Iris pigment epithelial cell (primary cell): ENCODE measurements at regions not wholly inside any gene's neighbourhood (a gene's known extent, or its start where the extent isn't known, plus 50 kb on each side); places are given as distances from the start of the nearest gene placed in this dataset.

Experiments
- DNase-seq: peaks from one replicate; pipeline ENCODE4 v3.0.0-alpha.2; 2011; ENCODE audit warnings: low read depth

DNA sequence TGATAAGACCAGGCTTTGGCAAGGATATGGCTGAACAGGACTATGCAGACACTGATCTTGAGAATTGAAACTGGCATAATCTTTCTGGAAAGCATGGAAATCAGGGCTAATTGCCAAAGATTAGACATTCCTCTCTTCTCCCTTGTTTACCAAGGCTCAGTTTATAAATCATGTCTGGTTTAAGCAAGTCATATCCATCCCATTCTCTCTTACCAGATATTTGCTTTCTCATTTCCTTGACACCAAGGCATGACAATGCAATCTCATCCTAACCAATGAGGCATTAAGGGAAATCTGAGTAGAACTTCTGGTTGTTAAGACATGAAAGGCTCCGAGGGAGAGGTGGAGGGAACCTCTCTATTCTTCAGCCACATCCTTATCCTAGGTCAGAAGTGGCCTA is 110.3 kb upstream of the CEP85L start:
- no peak for DNase-seq

- no peak for DNase-seq
Observed at GRCh38 chr6:118758946-118759345, 107.6 kb upstream of the CEP85L start.

- no peak for DNase-seq
Observed at GRCh38 chr6:118755941-118756646, 104.7 kb upstream of the CEP85L start.

- no peak for DNase-seq
Observed at GRCh38 chr6:118752803-118753202, 101.4 kb upstream of the CEP85L start.

DNA sequence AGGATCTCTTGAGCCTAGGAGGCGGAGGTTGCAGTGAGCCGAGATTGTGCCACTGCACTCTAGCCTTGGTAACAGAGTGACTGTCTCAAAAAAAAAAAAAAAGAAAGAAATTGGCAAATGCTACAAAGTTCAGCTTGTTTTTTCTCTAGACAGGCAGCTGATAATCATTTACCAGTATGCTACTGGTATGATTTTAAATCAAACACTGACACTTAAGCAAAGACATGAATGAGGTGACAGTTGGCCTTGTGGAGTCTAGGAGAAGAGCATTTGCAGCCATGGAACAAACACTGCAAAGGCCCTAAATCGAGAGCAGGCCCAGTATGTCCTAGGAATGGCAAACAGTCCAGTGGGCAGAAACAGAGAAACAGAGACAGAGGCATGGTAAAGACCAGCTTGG is 99.7 kb upstream of the CEP85L start:
- DNase-seq: no peak

GRCh38 chr6:118750143-118750542 is 98.8 kb upstream of the CEP85L start:
- peak; percentile 58 for DNase-seq

- DNase-seq: peak; percentile 31
Observed at GRCh38 chr6:118748311-118749062, 97.1 kb upstream of the CEP85L start.

DNA sequence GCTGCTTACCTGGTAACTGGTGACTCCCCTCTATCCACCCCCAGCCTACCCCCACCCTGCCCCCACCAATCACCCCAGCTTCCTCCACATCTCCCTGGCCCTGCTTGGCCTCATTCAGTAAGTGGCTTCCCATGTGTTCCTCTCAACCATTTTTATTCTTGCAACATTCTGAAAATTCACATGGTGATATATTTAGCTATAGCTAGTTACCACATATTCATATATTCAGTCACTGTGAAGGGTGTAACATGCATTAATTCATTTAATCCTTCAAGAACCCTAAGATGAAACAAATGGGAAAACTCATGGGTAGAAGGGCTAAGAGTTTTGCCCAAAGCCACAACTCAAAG is 95.4 kb upstream of the CEP85L start:
- no peak for DNase-seq

DNA sequence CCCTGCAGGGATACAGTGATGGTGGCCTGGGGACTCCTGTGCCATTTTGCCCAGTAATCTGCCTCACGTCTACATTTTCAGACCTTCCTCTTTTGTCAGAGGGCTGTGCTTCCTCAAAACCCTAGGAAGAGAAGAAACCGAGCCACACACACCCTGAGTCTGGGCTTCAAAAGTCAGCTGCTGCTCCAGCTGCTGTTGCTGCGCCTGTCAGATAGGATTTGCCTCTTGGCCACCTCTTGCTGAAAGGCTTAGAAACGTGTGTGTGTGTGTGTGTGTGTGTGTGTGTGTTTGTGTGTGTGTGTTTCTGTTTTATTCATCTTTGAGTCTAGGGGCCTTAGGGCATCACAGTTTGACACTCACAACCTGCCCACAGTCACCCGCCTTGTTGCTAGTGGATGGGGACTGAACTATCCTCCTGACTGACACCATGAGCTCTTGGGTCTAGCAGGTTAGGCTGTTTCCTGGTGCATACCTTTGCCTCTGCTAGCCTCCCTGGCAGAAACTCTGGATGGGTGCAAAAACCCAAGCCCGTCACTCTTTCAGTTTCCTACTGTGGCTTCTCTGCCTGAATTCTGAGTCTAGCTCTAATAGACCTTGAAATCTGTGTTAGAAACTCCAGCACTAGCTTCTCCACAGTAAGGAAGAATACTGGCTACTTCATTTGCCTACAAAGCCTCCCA is 94.9 kb upstream of the CEP85L start:
- DNase-seq: no peak

- no peak for DNase-seq
Observed at GRCh38 chr6:118745156-118745555, 93.8 kb upstream of the CEP85L start.

DNA sequence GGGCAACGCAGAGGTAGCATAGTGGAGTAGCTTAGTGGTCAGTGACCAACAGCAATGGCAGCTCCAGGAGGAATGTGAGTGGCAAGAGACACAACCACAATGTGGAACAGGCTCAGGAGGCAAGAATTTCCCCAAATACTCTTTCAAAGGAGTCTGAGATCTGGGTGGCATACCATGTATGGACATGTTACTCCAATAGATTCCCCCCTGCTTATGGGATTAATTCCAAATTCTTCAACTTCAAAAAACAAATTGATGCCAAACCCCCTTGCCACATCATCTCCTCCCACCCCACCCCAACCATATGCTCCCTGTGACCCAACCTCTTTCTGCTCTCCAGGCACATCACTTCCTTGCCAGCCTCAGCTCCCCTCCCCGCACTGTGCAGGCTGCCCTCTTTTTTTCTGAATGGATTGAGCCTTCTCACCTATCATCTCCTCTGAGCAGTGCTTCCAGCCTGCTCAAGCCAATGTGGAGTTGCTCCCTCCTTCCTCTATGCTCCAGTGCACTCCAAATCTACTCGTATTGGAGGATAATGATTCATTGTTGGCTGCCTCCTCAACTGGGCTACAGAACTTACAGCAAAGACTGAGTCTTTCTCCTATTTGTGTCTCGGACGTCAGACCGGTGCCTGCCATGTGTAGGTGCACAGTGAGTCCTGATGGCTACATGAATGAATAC is 93.0 kb upstream of the CEP85L start:
- DNase-seq: peak; percentile 33

GRCh38 chr6:118743746-118744145 is 92.4 kb upstream of the CEP85L start:
- DNase-seq: peak; percentile 23

DNA sequence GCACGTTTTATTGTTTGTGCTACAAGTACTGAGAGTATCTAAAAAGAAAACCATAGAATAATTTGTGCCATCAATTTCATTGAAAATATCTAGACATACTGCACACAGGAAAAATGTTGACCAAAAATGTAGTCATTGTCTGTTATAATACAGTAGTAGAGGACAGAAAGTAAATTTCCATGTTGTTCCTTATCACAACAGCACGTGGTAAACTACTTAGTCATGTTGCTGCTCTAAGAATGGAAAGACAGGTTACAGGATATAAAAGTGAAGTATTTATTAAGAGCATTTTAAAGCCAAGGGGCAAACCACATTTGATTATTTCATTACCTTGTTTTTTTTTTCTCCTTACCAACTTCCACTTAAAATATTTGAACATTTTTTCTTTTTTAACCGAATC is 89.0 kb upstream of the CEP85L start:
- DNase-seq: peak; percentile 55

- DNase-seq: peak; percentile 14
Observed at GRCh38 chr6:118739696-118740353, 88.4 kb upstream of the CEP85L start.

GRCh38 chr6:118736440-118736839 is 85.0 kb upstream of the CEP85L start:
- no peak for DNase-seq

DNA sequence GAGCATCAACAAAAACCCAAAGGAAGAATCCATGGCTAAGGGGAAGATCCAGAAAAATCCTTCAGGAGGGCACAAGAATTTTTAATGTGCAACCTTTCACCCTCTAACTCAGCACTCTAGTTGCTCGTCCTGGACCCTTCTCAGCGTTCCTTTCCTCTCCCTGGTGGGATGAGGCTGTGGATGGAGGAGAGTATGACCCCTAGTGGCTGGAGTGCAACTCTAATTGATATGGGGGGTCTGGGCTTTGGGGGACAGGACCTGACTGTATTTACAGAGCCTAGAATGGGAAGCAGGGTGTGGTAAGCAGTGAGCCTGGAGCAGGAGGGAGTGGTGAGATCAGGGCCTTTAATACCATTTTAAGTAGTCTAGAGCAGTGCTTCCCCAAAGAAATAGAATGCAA is 83.9 kb upstream of the CEP85L start:
- peak; percentile 18 for DNase-seq

DNA sequence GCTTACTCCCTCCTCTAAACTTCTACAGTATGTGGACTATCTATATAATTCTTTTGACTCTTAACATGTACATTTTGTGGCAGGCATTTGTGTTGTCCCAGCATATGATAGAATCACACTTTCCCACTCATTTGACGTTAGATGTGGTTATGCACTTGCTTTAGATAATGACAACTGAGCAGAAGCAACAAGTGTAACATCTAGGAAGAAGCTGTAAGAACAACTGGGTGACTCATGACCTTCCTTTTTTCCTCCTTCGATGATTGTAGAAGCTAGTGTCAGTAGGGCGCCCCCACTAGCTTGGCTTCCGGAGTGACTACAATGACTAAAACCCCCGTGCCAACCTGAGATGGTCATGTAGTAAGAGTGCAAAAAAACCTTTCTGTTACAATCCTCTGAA is 74.6 kb upstream of the CEP85L start:
- no peak for DNase-seq

DNA sequence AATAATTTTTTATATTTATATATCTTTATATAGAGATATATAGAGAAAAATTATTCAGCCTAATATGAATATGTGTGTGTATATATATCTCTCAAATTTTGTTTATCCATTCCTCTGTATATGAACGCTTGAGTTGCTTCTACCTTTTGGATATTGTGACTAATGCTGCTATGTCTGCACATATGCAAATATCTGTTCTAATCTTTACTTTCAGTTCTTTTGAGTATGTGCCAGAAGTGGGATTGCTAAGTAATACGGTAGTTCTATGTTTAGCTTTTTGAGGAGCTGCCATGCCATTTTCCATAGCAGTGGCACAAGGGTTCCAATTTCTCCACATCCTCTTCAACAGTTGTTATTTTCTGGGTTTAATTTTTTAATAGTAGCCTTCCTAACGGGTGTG is 72.8 kb upstream of the CEP85L start:
- peak; percentile 77 for DNase-seq

DNA sequence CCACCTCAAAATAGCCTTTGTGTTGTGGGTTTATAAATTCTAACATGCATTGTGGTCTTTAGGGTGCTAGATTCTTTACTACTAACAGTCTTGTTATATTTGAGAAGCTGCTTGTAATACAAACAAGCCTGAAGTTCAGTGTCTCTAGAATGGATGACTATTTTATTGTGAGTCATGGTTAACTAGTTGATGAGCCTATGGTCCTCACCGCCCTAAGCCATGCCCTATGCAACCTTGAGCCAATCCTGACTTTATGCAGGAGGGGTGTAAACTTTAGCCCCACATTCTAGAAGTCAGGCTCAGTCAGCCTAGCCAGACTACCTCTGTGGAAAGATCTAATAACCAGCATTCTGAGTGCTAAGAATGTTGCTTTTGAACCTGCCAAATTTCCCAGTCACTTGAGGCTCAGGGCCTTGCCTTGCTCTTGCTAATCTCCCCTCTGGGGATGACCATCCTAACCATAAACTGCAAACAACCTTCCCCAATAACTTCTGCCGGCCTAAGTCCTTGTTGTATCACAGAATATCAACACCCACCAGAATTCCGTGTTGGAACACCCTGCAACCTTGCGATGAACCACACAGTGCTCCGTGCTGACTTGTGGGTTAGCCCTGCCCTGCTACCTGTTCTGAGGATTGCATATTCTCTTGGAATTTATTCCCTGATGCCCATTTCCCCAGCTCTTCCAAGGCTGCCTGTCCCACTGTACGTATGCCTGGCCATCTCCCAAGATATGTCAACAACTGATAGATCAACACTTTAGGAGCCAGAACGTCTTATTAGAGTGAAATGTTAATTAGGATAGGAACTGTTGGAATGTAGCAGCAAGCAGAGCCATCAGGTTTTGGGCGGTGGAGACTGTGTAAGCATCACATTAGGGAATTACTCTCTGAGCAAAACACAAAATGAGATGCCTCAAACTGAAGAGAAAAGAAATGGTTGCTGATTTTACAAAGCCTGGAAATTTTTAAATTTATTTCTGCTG is 71.7 kb upstream of the CEP85L start:
- no peak for DNase-seq

DNA sequence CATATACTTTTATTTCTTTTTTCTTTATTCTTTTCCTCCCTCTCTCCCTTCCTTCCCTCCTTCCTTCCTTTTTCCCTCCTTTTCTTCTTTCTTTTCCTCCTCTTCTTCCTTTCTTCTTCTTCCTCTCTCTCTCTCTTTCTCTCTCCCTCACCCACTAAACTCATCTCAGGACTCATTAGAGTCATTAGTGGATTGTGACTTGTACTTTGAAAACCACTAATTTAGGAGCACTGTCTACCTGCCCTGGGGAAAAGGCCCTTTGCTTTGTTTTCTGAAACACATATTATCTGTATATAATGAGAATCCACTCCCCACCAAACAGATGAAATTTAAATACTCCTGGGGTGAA is 68.7 kb upstream of the CEP85L start:
- no peak for DNase-seq
